OCI-LY1 (cell line): ENCODE measurements at regions not wholly inside any gene's neighbourhood (a gene's known extent, or its start where the extent isn't known, plus 50 kb on each side); places are given as distances from the start of the nearest gene placed in this dataset.

Experiments
- EZH2 ChIP-seq: fragments of 200-600 bp; sonication (generic), shearing (Covaris generic); IDR thresholded peaks from 2 replicates; pipeline ENCODE4 v1.8.0; 2017; ENCODE audit warnings: borderline replicate concordance, mixed run types, mild to moderate bottlenecking, antibody characterized with exemption, low read length, moderate library complexity, mixed read lengths
- TF ChIP-seq, protein P1 (sequence below): fragments of 200-600 bp; sonication (generic), shearing (Covaris generic); IDR thresholded peaks from 2 replicates; pipeline ENCODE4 v1.5.1; 2017; ENCODE audit warnings: mild to moderate bottlenecking, antibody characterized with exemption, low read length, moderate library complexity, mixed read lengths

DNA sequence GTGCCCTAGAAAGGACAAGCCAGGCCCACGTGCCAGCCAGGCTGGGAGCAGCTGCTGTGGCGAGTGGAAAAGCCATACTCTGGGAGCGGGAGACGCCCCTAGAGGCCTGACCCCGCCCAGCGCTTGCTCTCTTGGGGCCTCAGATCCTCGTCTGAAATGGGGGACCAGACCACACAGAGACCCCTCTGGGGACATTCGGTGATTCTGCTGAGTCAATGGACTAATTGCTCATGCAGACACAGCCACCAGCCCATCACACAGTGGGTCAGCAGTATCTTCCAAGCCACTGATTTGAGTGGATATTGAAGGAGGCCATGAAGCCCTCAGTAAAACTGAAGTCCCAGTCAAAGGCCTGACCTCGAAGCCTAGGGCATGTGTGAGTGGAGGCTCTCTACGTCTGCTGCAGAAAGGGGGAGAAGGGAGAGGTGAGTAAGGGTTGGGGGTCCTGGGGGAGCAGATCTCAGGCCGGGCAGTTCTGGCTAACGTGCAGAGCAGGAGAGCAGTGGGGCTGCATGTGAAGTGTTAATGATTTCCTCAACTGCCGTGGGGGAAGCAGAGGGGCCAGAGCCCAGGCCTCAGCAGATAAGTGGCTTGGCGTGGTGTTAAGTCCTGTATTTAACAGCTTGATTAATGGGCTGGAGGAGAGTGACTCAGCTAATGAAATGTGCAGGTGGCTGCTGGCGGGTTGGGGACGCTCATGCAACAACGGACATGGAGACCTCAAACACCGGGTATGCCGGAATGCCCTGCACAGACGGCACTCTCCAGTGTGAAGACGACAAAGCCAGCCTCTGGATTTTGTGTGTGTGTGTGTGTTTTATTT is 104.4 kb upstream of the TWIST2 start:
- TF ChIP-seq, protein P1, sequence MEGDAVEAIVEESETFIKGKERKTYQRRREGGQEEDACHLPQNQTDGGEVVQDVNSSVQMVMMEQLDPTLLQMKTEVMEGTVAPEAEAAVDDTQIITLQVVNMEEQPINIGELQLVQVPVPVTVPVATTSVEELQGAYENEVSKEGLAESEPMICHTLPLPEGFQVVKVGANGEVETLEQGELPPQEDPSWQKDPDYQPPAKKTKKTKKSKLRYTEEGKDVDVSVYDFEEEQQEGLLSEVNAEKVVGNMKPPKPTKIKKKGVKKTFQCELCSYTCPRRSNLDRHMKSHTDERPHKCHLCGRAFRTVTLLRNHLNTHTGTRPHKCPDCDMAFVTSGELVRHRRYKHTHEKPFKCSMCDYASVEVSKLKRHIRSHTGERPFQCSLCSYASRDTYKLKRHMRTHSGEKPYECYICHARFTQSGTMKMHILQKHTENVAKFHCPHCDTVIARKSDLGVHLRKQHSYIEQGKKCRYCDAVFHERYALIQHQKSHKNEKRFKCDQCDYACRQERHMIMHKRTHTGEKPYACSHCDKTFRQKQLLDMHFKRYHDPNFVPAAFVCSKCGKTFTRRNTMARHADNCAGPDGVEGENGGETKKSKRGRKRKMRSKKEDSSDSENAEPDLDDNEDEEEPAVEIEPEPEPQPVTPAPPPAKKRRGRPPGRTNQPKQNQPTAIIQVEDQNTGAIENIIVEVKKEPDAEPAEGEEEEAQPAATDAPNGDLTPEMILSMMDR, result no peak
- TF ChIP-seq EZH2, result no peak
